Caco-2 (cell line): ENCODE measurements at regions not wholly inside any gene's neighbourhood (a gene's known extent, or its start where the extent isn't known, plus 50 kb on each side); places are given as distances from the start of the nearest gene placed in this dataset.

Source experiments
- BruUV-seq: library from RNA; stranded (reverse); fragments of 400-500 nt; replicated peaks from 2 replicates; lab custom pipeline; 2021; lab: Mats Ljungman, UMichigan
- CTCF ChIA-PET: fragments of 300-600 bp; sonication (Branson Sonifier 250); formaldehyde crosslinking; loops from one replicate; lab custom pipeline; 2022; ENCODE audit warnings: antibody characterized with exemption; lab: Charles Lee
- POLR2A ChIA-PET: fragments of 300-600 bp; sonication (Branson Sonifier 250); formaldehyde crosslinking; loops from one replicate; lab custom pipeline; 2022; ENCODE audit warnings: antibody characterized with exemption; lab: Charles Lee
- DNase-seq, 2 experiments: peaks; one replicate each; pipeline versions ENCODE4 v3.0.0 to v3.0.0-alpha.2; 2020 to 2022
- H3K27me3 ChIP-seq: replicated peaks from 2 replicates; pipeline ENCODE4 v1.6.0; 2011; ENCODE audit warnings: low read length; ENCODE audit not compliant: control insufficient read depth, insufficient read depth
- H3K36me3 ChIP-seq: 2 replicates; pipeline ENCODE4 v1.5.1; 2011; ENCODE audit warnings: low read length; ENCODE audit not compliant: control insufficient read depth, insufficient read depth
- H3K4me1 ChIP-seq: fragments of 250-450 bp; sonication (Bioruptor Pico); 2 replicates; pipeline ENCODE4 v1.5.1; 2020; ENCODE audit warnings: mild to moderate bottlenecking
- H3K4me3 ChIP-seq: 2 replicates; pipeline ENCODE4 v1.5.1; 2011; ENCODE audit warnings: low read depth, mild to moderate bottlenecking, control low read depth, low read length
- H3K9me3 ChIP-seq: fragments of 250-450 bp; sonication (Bioruptor Pico); 2 replicates; pipeline ENCODE4 v1.5.1; 2020; ENCODE audit warnings: mild to moderate bottlenecking, moderate library complexity
- H3K27ac Mint-ChIP-seq: one replicate; pipeline ENCODE4 v1.8.0; 2022; ENCODE audit warnings: mixed read lengths; ENCODE audit not compliant: unreplicated experiment
- H3K27me3 Mint-ChIP-seq: one replicate; pipeline ENCODE4 v1.8.0; 2022; ENCODE audit warnings: mixed read lengths; ENCODE audit not compliant: insufficient read depth, unreplicated experiment
- H3K36me3 Mint-ChIP-seq: one replicate; pipeline ENCODE4 v1.8.0; 2022; ENCODE audit warnings: mild to moderate bottlenecking, mixed read lengths; ENCODE audit not compliant: insufficient read depth, unreplicated experiment
- H3K4me1 Mint-ChIP-seq: one replicate; pipeline ENCODE4 v1.8.0; 2022; ENCODE audit warnings: low read depth, mixed read lengths; ENCODE audit not compliant: unreplicated experiment
- H3K4me3 Mint-ChIP-seq: one replicate; pipeline ENCODE4 v1.8.0; 2022; ENCODE audit warnings: mild to moderate bottlenecking, moderate library complexity, mixed read lengths; ENCODE audit not compliant: unreplicated experiment
- H3K9me3 Mint-ChIP-seq: one replicate; pipeline ENCODE4 v1.8.0; 2022; ENCODE audit warnings: mixed read lengths; ENCODE audit not compliant: unreplicated experiment
- CTCF ChIP-seq, 2 experiments: fragments of 200-600 bp in 1 of 2; IDR thresholded peaks; 1 replicate in 1 of 2; 2 replicates in 1 of 2; pipeline versions ENCODE4 v1.5.1 to v1.8.0; 2011 to 2022; ENCODE audit warnings: antibody characterized with exemption in 1 of 2, control low read depth in 1 of 2, inconsistent platforms in 1 of 2, low read depth in 1 of 2, low read length in 1 of 2, mild to moderate bottlenecking in 1 of 2, moderate library complexity in 1 of 2; ENCODE audit not compliant: insufficient read depth in 1 of 2, severe bottlenecking in 1 of 2, unreplicated experiment in 1 of 2
- intact Hi-C: fragments of 100-400 bp; cut with micrococcal nuclease; formaldehyde crosslinking; loops from one replicate; pipeline ENCODE4 v1.10.0; 2022; ENCODE audit not compliant: unreplicated experiment

- H3K36me3 Mint-ChIP-seq: no peaks in the 10 kb centered on the region
- no peak overlapping the region for H3K27ac Mint-ChIP-seq
- CTCF ChIA-PET: no interaction called here
- TF ChIP-seq CTCF (IDR thresholded peaks at IDR 0.05; ENCODE audit: insufficient read depth in 1 of 2, low read depth in 1 of 2, low read length in 1 of 2, severe bottlenecking in 1 of 2, unreplicated experiment in 1 of 2): no peak
- intact Hi-C loops: no loop called here
- Histone ChIP-seq H3K4me3 (no peak overlapping the region), H3K36me3 (no peaks in the 10 kb centered on the region), H3K27me3 (no peaks in the 10 kb centered on the region), H3K9me3 (0 out of 2 replicates have a peak, but pooled peaks cover 3% of the 10 kb centered on the region), H3K4me1 (no peaks in the 10 kb centered on the region)
- no peaks in the 10 kb centered on the region for H3K4me1 Mint-ChIP-seq
- no peaks in the 10 kb centered on the region for H3K9me3 Mint-ChIP-seq
- no peak for DNase-seq
- POLR2A ChIA-PET: no interaction called here
- BruUV-seq: no TSS peak
- H3K4me3 Mint-ChIP-seq: no peak overlapping the region
- H3K27me3 Mint-ChIP-seq: peaks cover 6% of the 10 kb centered on the region
These were observed 65.8 kb downstream of the NSMCE3 start for GRCh38 chr15:29203718-29204368.

- no peak for DNase-seq
- Mint-ChIP-seq H3K4me1 (no peaks in the 10 kb centered on the region), H3K27ac (no peak overlapping the region), H3K27me3 (peaks cover 18% of the 10 kb centered on the region), H3K9me3 (no peaks in the 10 kb centered on the region), H3K36me3 (no peaks in the 10 kb centered on the region), H3K4me3 (no peak overlapping the region)
- H3K4me3 ChIP-seq: no peak overlapping the region
- intact Hi-C loops: no loop called here
- H3K9me3 ChIP-seq: 0 out of 2 replicates have a peak, but pooled peaks cover 3% of the 10 kb centered on the region
- no peaks in the 10 kb centered on the region for H3K27me3 ChIP-seq
- ChIA-PET POLR2A (no interaction called here), CTCF (interaction anchor here (0.5 kb wide), 1 partner anchor 56 kb away, joined by 3 read pairs; no protein-coding TSS in a partner anchor)
- BruUV-seq: no TSS peak
- H3K36me3 ChIP-seq: no peaks in the 10 kb centered on the region
- no peaks in the 10 kb centered on the region for H3K4me1 ChIP-seq
- TF ChIP-seq CTCF (IDR thresholded peaks at IDR 0.05; ENCODE audit: insufficient read depth in 1 of 2, low read depth in 1 of 2, low read length in 1 of 2, severe bottlenecking in 1 of 2, unreplicated experiment in 1 of 2): no peak
These were observed 72.9 kb downstream of the NSMCE3 start for GRCh38 chr15:29196722-29197121.

- H3K27ac Mint-ChIP-seq: no peak overlapping the region
- Histone ChIP-seq H3K4me1 (no peaks in the 10 kb centered on the region), H3K27me3 (no peaks in the 10 kb centered on the region), H3K4me3 (no peak overlapping the region), H3K9me3 (0 out of 2 replicates have a peak, but pooled peaks cover 2% of the 10 kb centered on the region), H3K36me3 (no peaks in the 10 kb centered on the region)
- no peak for TF ChIP-seq CTCF (IDR thresholded peaks at IDR 0.05; ENCODE audit: insufficient read depth in 1 of 2, low read depth in 1 of 2, low read length in 1 of 2, severe bottlenecking in 1 of 2, unreplicated experiment in 1 of 2)
- peaks cover 18% of the 10 kb centered on the region for H3K27me3 Mint-ChIP-seq
- intact Hi-C loops: no loop called here
- H3K9me3 Mint-ChIP-seq: no peaks in the 10 kb centered on the region
- ChIA-PET CTCF (interaction anchor here (0.5 kb wide), 1 partner anchor 56 kb away, joined by 3 read pairs; no protein-coding TSS in a partner anchor), POLR2A (no interaction called here)
- DNase-seq: no peak
- H3K4me1 Mint-ChIP-seq: no peaks in the 10 kb centered on the region
- no peak overlapping the region for H3K4me3 Mint-ChIP-seq
- H3K36me3 Mint-ChIP-seq: no peaks in the 10 kb centered on the region
- no TSS peak for BruUV-seq
These were observed 73.3 kb downstream of the NSMCE3 start for GRCh38 chr15:29196290-29196689.
